GM18526 (cell line): ENCODE measurements at regions not wholly inside any gene's neighbourhood (a gene's known extent, or its start where the extent isn't known, plus 50 kb on each side); places are given as distances from the start of the nearest gene placed in this dataset.

Experiments used
- POLR2A ChIP-seq: IDR thresholded peaks from 3 replicates; pipeline ENCODE4 v1.6.1; 2011; ENCODE audit not compliant: insufficient read length; ENCODE audit errors: extremely low read depth

DNA sequence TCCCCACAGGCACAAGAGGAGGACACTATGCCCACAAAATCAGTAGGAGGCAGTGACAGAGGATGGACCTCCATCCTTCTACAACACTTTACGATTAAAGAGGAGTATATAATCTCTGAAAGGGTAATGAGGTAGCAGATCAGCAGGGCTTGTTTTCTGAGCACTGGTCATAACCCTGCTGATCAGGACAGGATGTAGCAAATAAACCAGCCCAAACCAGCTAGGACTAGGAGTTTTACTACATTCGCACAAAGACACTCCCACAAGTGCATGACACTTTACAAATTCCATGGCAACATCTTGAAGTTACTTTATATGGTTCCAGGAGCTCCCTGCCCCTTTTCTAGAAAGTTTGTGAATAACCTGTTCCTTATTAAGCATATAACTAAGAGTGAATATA lies 73.3 kb upstream of the CHD6 start:
- TF ChIP-seq POLR2A = no peak

- TF ChIP-seq POLR2A = no peak
Measured at GRCh38 chr20:41690702-41691101, 72.5 kb upstream of the CHD6 start.

DNA sequence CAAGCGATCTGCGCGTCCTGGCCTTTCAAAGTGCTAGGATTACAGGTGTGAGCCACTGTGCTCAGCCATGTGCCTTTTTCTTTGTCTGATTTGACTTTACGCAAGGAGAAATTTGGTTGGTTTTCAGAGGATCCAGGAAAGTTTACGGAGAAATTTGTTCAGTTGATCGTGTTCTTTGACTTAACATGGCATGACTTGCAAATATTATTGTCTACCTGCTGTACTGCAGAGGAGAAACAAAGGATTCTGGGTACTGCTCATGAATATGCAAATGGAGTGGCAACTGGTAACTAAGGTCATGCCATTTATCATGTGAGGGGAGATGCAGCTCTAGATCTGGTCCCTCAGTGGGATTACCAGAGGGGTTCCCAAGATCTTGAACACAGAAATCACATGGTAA lies 68.8 kb upstream of the CHD6 start:
- TF ChIP-seq POLR2A = no peak

GRCh38 chr20:41678799-41679198 lies 60.6 kb upstream of the CHD6 start:
- no peak for TF ChIP-seq POLR2A

- no peak for TF ChIP-seq POLR2A
Measured at GRCh38 chr20:41672282-41672681, 54.1 kb upstream of the CHD6 start.

GRCh38 chr20:41671143-41671542 lies 53.0 kb upstream of the CHD6 start:
- TF ChIP-seq POLR2A = no peak

GRCh38 chr20:41670631-41671030 lies 52.5 kb upstream of the CHD6 start:
- TF ChIP-seq POLR2A = no peak

DNA sequence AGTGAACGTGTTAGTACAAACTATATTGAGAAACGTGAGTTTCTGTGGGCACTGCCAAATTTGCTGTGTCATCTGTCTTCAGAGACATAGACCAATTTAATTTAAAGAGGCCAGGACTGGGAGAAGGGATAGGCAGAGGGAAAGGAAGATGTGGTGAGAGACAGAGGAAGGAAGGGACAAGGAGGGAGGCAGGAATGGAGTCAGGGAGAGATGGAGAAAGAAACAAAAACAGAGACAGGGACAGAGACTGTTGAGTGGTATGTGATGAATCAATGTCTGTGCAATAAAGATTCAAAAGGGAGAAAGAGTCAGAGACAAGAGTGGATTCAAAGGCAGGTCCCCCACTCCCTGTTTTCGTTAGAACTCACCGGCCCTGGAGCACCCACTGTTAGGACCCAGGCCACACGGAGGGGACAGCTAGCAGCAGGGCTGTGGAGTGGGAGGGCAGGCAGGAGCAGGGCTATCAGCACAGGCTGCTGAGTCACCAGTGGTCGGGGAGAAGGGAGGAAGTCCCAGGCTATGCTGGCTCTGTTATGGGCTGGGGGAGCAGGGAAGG lies 51.6 kb upstream of the CHD6 start:
- TF ChIP-seq POLR2A = no peak

DNA sequence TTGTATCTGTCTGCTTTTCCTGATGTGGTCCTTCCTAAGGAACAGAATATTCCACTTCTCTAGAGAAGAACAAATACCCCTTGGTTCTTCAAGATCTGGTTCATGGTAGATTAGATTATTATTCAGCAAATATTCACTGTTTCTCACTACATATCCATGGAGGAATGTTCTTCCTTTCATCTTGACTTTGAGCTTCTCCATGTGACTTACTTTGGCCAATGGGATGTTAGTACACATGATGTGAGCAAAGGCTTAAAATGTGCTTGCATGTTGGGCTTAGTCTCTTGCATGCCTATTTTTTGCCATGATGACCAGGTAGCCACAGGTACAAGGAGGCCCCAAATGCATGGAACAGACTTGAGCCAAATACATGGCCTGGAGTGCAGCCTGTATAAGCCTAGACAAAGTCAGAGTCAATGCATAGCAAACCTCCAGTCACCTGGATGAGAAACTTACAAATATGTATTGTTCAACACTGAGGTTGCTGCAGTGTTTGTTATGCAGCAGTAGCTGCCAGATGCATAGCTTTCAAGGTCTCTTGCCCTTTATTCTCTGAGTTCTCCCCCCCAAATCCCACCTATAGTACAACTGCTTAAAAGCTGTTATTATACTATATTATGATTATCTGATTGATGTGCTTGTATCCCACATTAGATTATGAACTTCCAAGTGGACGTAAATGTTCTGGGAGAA lies 50.0 kb upstream of the CHD6 start:
- TF ChIP-seq POLR2A = no peak
